K562 (cell line): ENCODE measurements at regions not wholly inside any gene's neighbourhood (a gene's known extent, or its start where the extent isn't known, plus 50 kb on each side); places are given as distances from the start of the nearest gene placed in this dataset.

Experiments used
- ATAC-seq: fragments of 200-7000 bp; cut with Tn5 transposase; 3 replicates; pipeline ENCODE4 v1.9.1; 2020; ENCODE audit warnings: moderate library complexity
- BruUV-seq: library from RNA; stranded (reverse); fragments of 400-500 nt; replicated peaks from 2 replicates; lab custom pipeline; 2021; lab: Mats Ljungman, UMichigan
- CTCF ChIA-PET: fragments of 300-600 bp; formaldehyde crosslinking; extraction: SDS; loops from one replicate; lab custom pipeline; 2021; ENCODE audit warnings: low intra/inter-chr PET ratio; lab: Yijun Ruan, JAX
- POLR2A ChIA-PET: fragments of 300-600, 350-650 bp; sonication (Branson Sonifier 250); formaldehyde crosslinking; extraction: SDS; loops from one replicate; lab custom pipeline; 2021; ENCODE audit warnings: antibody characterized with exemption, inconsistent platforms; lab: Yijun Ruan, JAX
- DNase-seq, 4 experiments: peaks; one replicate each; pipeline versions ENCODE4 v3.0.0 to v3.0.0-alpha.2; 2011 to 2018; ENCODE audit warnings: low spot score in 3 of 4, mixed read lengths in 3 of 4; ENCODE audit errors: extremely low read depth in 1 of 4
- FAIRE-seq: peaks from 2 replicates; lab custom pipeline; 2011; peaks lifted over from hg19 to GRCh38; lab: Jason Lieb, UNC
- H2AFZ ChIP-seq: 2 replicates; pipeline ENCODE4 v1.6.0; 2011; ENCODE audit warnings: low read depth, low read length, control low read depth, inconsistent platforms
- H3K27ac ChIP-seq: fragments of 200-600 bp; 3 replicates; pipeline ENCODE4 v1.8.0; 2011; ENCODE audit warnings: low read depth, mild to moderate bottlenecking, control low read depth, inconsistent platforms, low read length, moderate library complexity, mixed read lengths; ENCODE audit errors: extremely low read depth
- H3K27me3 ChIP-seq, 2 experiments: fragments of 300-600 bp in 1 of 2; 2 replicates in 1 of 2; 3 replicates in 1 of 2; pipeline versions ENCODE4 v1.6.0 to v1.8.0; 2011; ENCODE audit warnings: inconsistent platforms in 2 of 2, low read length in 2 of 2, mild to moderate bottlenecking in 1 of 2, mixed read lengths in 1 of 2, moderate library complexity in 1 of 2; ENCODE audit not compliant: control insufficient read depth in 2 of 2, insufficient read depth in 2 of 2
- H3K36me3 ChIP-seq: fragments of 300-600 bp; 3 replicates; pipeline ENCODE4 v1.8.0; 2011; ENCODE audit warnings: mild to moderate bottlenecking, low read length, inconsistent platforms; ENCODE audit not compliant: control insufficient read depth, insufficient read depth
- H3K4me1 ChIP-seq, 2 experiments: fragments of 200-600 bp in 1 of 2; replicated peaks in 1 of 2; 2 replicates in 1 of 2; 3 replicates in 1 of 2; pipeline versions ENCODE4 v1.5.1 to v1.8.0; 2011; ENCODE audit warnings: inconsistent platforms in 2 of 2, low read length in 2 of 2, mild to moderate bottlenecking in 1 of 2, mixed read lengths in 1 of 2, moderate library complexity in 1 of 2; ENCODE audit not compliant: control insufficient read depth in 2 of 2, insufficient read depth in 2 of 2
- H3K4me2 ChIP-seq: 2 replicates; pipeline ENCODE4 v1.6.1; 2011; ENCODE audit warnings: low read length, control low read depth, inconsistent platforms, mixed read lengths; ENCODE audit not compliant: insufficient read depth
- H3K4me3 ChIP-seq: fragments of 200-600 bp; sonication (generic), shearing (Covaris generic); 2 replicates; pipeline ENCODE4 v1.5.1; 2016; ENCODE audit warnings: control low read depth, inconsistent platforms
- H3K79me2 ChIP-seq: fragments of 200-600 bp; 3 replicates; pipeline ENCODE4 v1.8.0; 2011; ENCODE audit warnings: low read length, inconsistent platforms; ENCODE audit not compliant: control insufficient read depth, insufficient read depth
- H3K9ac ChIP-seq, 2 experiments: 2 replicates each; pipeline versions ENCODE4 v1.6.0 to v1.6.1; 2011; ENCODE audit warnings: low read depth in 2 of 2, low read length in 2 of 2, control low read depth in 1 of 2, inconsistent platforms in 1 of 2, mild to moderate bottlenecking in 1 of 2, mixed read lengths in 1 of 2; ENCODE audit not compliant: insufficient read depth in 1 of 2
- H3K9me1 ChIP-seq: one replicate; pipeline ENCODE4 v1.6.0; 2011; ENCODE audit warnings: inconsistent platforms, mild to moderate bottlenecking, low read length, moderate library complexity; ENCODE audit not compliant: control insufficient read depth, insufficient read depth
- H3K9me3 ChIP-seq: replicated peaks from 2 replicates; pipeline ENCODE4 v1.5.1; 2011; ENCODE audit warnings: low read depth, low read length, inconsistent platforms; ENCODE audit not compliant: control insufficient read depth, insufficient read depth
- H4K20me1 ChIP-seq: replicated peaks from 2 replicates; pipeline ENCODE4 v1.6.1; 2011; ENCODE audit warnings: low read length, inconsistent platforms, mixed read lengths; ENCODE audit not compliant: control insufficient read depth, insufficient read depth
- C11orf30 ChIP-seq: fragments of 450-650 bp; IDR thresholded peaks from 2 replicates; pipeline ENCODE4 v1.6.1; 2016; ENCODE audit warnings: low read depth, mild to moderate bottlenecking
- MAFG ChIP-seq: fragments of 450-650 bp; conservative IDR thresholded peaks from 2 replicates; pipeline ENCODE4 v1.6.1; 2016; ENCODE audit warnings: missing genetic modification characterization, missing compliant biosample characterization
- XRCC4 ChIP-seq: IDR thresholded peaks from one replicate; pipeline ENCODE4 v1.6.1; 2011; ENCODE audit not compliant: insufficient read depth, insufficient read length; ENCODE audit errors: extremely low read depth
- ZNF316 ChIP-seq: fragments of 450-650 bp; IDR thresholded peaks from 2 replicates; pipeline ENCODE4 v1.6.1; 2016
- ZNF407 ChIP-seq: fragments of 450-650 bp; IDR thresholded peaks from 2 replicates; pipeline ENCODE4 v1.6.1; 2016; ENCODE audit warnings: low read depth
- WGBS: fragments of 100-300 bp; shearing (Covaris generic); methylation state at CpG from one replicate; pipeline ENCODE4 v1.1.6; 2016; ENCODE audit warnings: low coverage, mixed read lengths; ENCODE audit not compliant: insufficient coverage; ENCODE audit errors: missing lambda C conversion rate; 5-methylcytosine and 5-hydroxymethylcytosine counted together
- in situ Hi-C: fragments of 300-500 bp; cut with MboI; formaldehyde crosslinking; loops from 4 replicates; pipeline ENCODE4 v1.15.0; 2018; ENCODE audit warnings: inconsistent platforms, mixed read lengths
- intact Hi-C: fragments of 100-400 bp; cut with micrococcal nuclease; formaldehyde crosslinking; loops from 2 replicates; pipeline ENCODE4 v1.14.2; 2022
- TF ChIP-seq, protein P1 (sequence below): sonication (generic); formaldehyde crosslinking; IDR thresholded peaks from 2 replicates; pipeline ENCODE4 v1.8.1; 2023; ENCODE audit warnings: mild to moderate bottlenecking, missing genetic modification reagents

- TF ChIP-seq, protein P1, sequence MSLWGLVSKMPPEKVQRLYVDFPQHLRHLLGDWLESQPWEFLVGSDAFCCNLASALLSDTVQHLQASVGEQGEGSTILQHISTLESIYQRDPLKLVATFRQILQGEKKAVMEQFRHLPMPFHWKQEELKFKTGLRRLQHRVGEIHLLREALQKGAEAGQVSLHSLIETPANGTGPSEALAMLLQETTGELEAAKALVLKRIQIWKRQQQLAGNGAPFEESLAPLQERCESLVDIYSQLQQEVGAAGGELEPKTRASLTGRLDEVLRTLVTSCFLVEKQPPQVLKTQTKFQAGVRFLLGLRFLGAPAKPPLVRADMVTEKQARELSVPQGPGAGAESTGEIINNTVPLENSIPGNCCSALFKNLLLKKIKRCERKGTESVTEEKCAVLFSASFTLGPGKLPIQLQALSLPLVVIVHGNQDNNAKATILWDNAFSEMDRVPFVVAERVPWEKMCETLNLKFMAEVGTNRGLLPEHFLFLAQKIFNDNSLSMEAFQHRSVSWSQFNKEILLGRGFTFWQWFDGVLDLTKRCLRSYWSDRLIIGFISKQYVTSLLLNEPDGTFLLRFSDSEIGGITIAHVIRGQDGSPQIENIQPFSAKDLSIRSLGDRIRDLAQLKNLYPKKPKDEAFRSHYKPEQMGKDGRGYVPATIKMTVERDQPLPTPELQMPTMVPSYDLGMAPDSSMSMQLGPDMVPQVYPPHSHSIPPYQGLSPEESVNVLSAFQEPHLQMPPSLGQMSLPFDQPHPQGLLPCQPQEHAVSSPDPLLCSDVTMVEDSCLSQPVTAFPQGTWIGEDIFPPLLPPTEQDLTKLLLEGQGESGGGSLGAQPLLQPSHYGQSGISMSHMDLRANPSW (CRISPR knock-in tag): no peak
Observed at GRCh38 chr9:107673861-107674720, 184.5 kb upstream of the KLF4 start (continued).

GRCh38 chr9:107671588-107671987 is 182.0 kb upstream of the KLF4 start:
- no peak overlapping the region for H3K9ac ChIP-seq
- CTCF ChIA-PET: no interaction called here
- WGBS: 0% methylated on average over 1 of the region's 1 CpG
- peaks cover 8 to 43% of the 10 kb centered on the region in 2 experiments for H3K27me3 ChIP-seq
- TF ChIP-seq XRCC4 (no peak), ZNF316 (0 out of 2 replicates have a peak, but pooled peaks have one; percentile 42), C11orf30 (peak; percentile 35; the same call in 1 of the 2 replicates), ZNF407 (no peak), MAFG (peak; percentile 43; the same call in 1 of the 2 replicates)
- TF ChIP-seq, all 486 proteins: peak for 3
- no peak overlapping the region for H3K27ac ChIP-seq
- no peaks in the 10 kb centered on the region for H3K9me1 ChIP-seq
- no peaks in the 10 kb centered on the region for H3K79me2 ChIP-seq
- FAIRE-seq (no peak), DNase-seq (no peak), ATAC-seq (no peak)
- H3K36me3 ChIP-seq: no peaks in the 10 kb centered on the region
- no peaks in the 10 kb centered on the region; a peak in 1 of 5 replicates for H3K4me1 ChIP-seq
- H4K20me1 ChIP-seq: no peaks in the 10 kb centered on the region
- intact Hi-C loops (no loop called here), in situ Hi-C loops (no loop called here)
- no TSS peak for BruUV-seq
- no peak overlapping the region for H3K4me3 ChIP-seq
- no peak overlapping the region for H2AFZ ChIP-seq
- POLR2A ChIA-PET: no interaction called here
- no peaks in the 10 kb centered on the region for H3K9me3 ChIP-seq
- H3K4me2 ChIP-seq: no peak overlapping the region
